HEK293T (cell line): ENCODE measurements at regions not wholly inside any gene's neighbourhood (a gene's known extent, or its start where the extent isn't known, plus 50 kb on each side); places are given as distances from the start of the nearest gene placed in this dataset.
"Not testable (repeated sequence)": the region's sequence is repeated elsewhere in the genome, so short reads cannot be mapped to it uniquely, and the experiment has no call there.

Source experiments
- CTCF ChIA-PET: fragments of 350-600 bp; formaldehyde crosslinking; extraction: SDS; loops from one replicate; lab custom pipeline; 2021; ENCODE audit warnings: antibody characterized with exemption, inconsistent platforms; lab: Yijun Ruan, JAX
- POLR2A ChIA-PET: fragments of 350-600 bp; formaldehyde crosslinking; extraction: SDS; loops from one replicate; lab custom pipeline; 2020; ENCODE audit warnings: antibody characterized with exemption, inconsistent platforms; lab: Yijun Ruan, JAX
- DNase-seq: peaks from one replicate; pipeline ENCODE4 v3.0.0; 2012; ENCODE audit warnings: mixed read lengths; ENCODE audit errors: extremely low spot score
- ARNT ChIP-seq: fragments of 450-650 bp; IDR thresholded peaks from 2 replicates; pipeline ENCODE4 v1.6.1; 2017; ENCODE audit warnings: mild to moderate bottlenecking
- BHLHE40 ChIP-seq: fragments of 450-650 bp; IDR thresholded peaks from 2 replicates; pipeline ENCODE4 v1.6.1; 2016; ENCODE audit warnings: mild to moderate bottlenecking, moderate library complexity, borderline replicate concordance
- CTBP1 ChIP-seq: fragments of 450-650 bp; IDR thresholded peaks from 2 replicates; pipeline ENCODE4 v1.6.1; 2016; ENCODE audit warnings: borderline replicate concordance
- ELF4 ChIP-seq: fragments of 450-650 bp; IDR thresholded peaks from 2 replicates; pipeline ENCODE4 v1.6.1; 2017; ENCODE audit warnings: antibody characterized with exemption
- FOXA1 ChIP-seq: fragments of 450-650 bp; IDR thresholded peaks from 2 replicates; pipeline ENCODE4 v1.6.1; 2016; ENCODE audit warnings: mild to moderate bottlenecking
- FOXK2 ChIP-seq: fragments of 450-650 bp; IDR thresholded peaks from 2 replicates; pipeline ENCODE4 v1.6.1; 2016; ENCODE audit warnings: mild to moderate bottlenecking
- FOXM1 ChIP-seq: fragments of 450-650 bp; IDR thresholded peaks from 2 replicates; pipeline ENCODE4 v1.6.1; 2017; ENCODE audit warnings: mild to moderate bottlenecking, borderline replicate concordance
- HDGF ChIP-seq: fragments of 450-650 bp; IDR thresholded peaks from 2 replicates; pipeline ENCODE4 v1.6.1; 2017; ENCODE audit warnings: antibody characterized with exemption, borderline replicate concordance
- L3MBTL2 ChIP-seq: fragments of 450-650 bp; conservative IDR thresholded peaks from 2 replicates; pipeline ENCODE4 v1.6.1; 2016; ENCODE audit warnings: mild to moderate bottlenecking
- LEF1 ChIP-seq: fragments of 450-650 bp; IDR thresholded peaks from 2 replicates; pipeline ENCODE4 v1.6.1; 2017; ENCODE audit warnings: mild to moderate bottlenecking, borderline replicate concordance
- NFRKB ChIP-seq: fragments of 450-650 bp; IDR thresholded peaks from 2 replicates; pipeline ENCODE4 v1.6.1; 2016; ENCODE audit warnings: mild to moderate bottlenecking, moderate library complexity
- SP1 ChIP-seq: fragments of 450-650 bp; IDR thresholded peaks from 2 replicates; pipeline ENCODE4 v1.6.1; 2017
- SUZ12 ChIP-seq: fragments of 450-650 bp; IDR thresholded peaks from 2 replicates; pipeline ENCODE4 v1.6.1; 2016; ENCODE audit warnings: mild to moderate bottlenecking
- TARDBP ChIP-seq: fragments of 450-650 bp; IDR thresholded peaks from 2 replicates; pipeline ENCODE4 v1.6.1; 2016
- ZNF384 ChIP-seq: fragments of 450-650 bp; IDR thresholded peaks from 2 replicates; pipeline ENCODE4 v1.6.1; 2016
- TF ChIP-seq, protein P1 (sequence below): fragments of 450-650 bp; IDR thresholded peaks from 2 replicates; pipeline ENCODE4 v1.6.1; 2016

DNA sequence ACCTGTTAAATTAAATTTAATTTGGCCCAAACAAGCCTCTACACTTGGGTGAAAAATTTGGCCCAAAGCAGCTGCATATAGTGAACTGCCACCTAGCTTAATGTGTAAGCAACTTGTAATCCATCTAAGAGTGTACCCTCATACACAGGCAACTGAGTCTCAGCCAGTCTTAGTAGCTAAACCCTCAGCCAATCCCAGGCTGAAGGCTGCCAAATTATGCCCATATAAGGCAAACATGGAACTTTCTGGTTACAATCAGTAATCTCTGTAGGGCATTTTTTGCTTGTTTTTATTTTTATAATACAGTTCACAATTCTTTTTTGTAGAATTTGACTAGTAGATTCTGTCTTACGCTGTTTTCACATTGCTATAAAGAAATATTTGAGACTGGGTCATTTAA is 958.7 kb downstream of the FSCB start:
- TF ChIP-seq ARNT (no peak), CTBP1 (no peak), FOXK2 (no peak), L3MBTL2 (no peak), SP1 (no peak), TARDBP (no peak), ELF4 (no peak), FOXA1 (no peak), LEF1 (no peak), SUZ12 (no peak), HDGF (no peak), NFRKB (no peak)
- POLR2A ChIA-PET: no interaction called here
- DNase-seq: no peak
- CTCF ChIA-PET: no interaction called here

DNA sequence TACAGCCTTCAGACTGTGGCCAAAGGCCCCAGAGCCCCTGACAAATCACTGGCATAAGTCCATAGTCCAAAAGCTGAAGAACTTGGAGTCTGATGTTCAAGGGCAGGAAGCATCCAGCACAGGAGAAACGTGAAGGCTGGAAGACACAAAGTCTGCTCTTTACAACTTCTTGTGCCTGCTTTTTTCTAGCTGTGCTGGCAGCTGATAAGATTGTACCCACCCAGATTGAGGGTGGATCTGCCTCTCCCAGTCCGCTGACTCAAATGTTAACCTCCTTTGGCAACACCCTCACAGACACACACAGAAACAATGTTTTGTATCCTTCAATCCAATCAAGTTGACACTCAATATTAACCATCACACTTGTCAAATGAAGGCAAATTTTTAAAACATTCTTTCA is 959.5 kb downstream of the FSCB start:
- POLR2A ChIA-PET, CTCF ChIA-PET, DNase-seq: not testable (repeated sequence)

DNA sequence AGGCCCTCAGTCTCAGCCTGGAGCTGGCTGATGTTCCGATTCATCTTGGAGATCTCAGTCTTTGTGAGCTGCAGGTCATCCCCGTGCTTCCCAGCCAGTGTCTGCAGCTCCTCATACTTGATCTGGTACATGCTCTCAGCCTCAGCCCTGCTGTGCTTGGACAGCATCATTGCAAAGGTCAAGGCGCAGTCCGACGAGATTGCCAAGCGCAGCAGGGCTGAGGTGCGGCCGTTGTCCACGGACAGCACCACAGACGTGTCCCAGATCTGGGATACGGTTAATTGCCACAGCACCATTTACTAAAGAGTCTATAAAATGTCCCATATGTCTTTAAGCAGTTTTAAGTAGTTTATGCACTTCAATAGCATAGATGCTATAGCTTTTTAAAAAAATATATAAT is 965.7 kb downstream of the FSCB start:
- ChIA-PET POLR2A (no interaction called here), CTCF (interaction anchor here (0.6 kb wide), 1 partner anchor 29 kb away, joined by 4 read pairs; no protein-coding TSS in a partner anchor)
- TF ChIP-seq, protein P1, sequence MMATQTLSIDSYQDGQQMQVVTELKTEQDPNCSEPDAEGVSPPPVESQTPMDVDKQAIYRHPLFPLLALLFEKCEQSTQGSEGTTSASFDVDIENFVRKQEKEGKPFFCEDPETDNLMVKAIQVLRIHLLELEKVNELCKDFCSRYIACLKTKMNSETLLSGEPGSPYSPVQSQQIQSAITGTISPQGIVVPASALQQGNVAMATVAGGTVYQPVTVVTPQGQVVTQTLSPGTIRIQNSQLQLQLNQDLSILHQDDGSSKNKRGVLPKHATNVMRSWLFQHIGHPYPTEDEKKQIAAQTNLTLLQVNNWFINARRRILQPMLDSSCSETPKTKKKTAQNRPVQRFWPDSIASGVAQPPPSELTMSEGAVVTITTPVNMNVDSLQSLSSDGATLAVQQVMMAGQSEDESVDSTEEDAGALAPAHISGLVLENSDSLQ: no peak
- no peak for TF ChIP-seq ELF4
- TF ChIP-seq BHLHE40: no peak
- TF ChIP-seq CTBP1: no peak
- TF ChIP-seq LEF1: no peak
- no peak for TF ChIP-seq HDGF
- TF ChIP-seq ZNF384: no peak
- no peak for TF ChIP-seq FOXK2
- TF ChIP-seq SUZ12: no peak
- no peak for TF ChIP-seq FOXM1
- no peak for TF ChIP-seq L3MBTL2
- no peak for TF ChIP-seq TARDBP
- TF ChIP-seq ARNT: no peak
- TF ChIP-seq NFRKB: no peak
- no peak for TF ChIP-seq SP1
- no peak for DNase-seq

DNA sequence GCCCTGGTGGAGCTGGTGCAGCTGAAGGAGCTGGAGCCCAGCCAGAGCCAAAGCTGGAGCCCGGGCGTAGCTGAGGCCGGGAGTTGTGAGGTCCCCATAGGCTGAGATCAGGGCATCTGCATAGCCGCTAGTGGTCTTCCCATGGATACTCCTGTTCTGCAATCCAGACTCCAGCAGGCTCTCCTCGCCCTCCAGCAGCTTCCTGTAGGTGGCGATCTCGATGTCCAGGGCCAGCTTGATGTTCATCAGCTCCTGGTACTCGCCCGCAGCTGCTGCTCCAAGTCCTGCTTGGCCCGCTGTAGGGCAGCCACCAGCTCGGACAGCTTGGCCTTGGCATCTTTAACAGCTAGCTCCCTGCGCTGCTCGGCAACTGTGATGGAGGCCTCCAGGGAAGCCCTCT is 966.1 kb downstream of the FSCB start:
- POLR2A ChIA-PET: no interaction called here
- peak; percentile 6 for DNase-seq
- TF ChIP-seq, protein P1: no peak
- no peak for TF ChIP-seq BHLHE40
- CTCF ChIA-PET: interaction anchor here (0.6 to 0.8 kb wide), 2 partner anchors 11 to 1211 kb away, joined by 3 read pairs; no protein-coding TSS in a partner anchor

DNA sequence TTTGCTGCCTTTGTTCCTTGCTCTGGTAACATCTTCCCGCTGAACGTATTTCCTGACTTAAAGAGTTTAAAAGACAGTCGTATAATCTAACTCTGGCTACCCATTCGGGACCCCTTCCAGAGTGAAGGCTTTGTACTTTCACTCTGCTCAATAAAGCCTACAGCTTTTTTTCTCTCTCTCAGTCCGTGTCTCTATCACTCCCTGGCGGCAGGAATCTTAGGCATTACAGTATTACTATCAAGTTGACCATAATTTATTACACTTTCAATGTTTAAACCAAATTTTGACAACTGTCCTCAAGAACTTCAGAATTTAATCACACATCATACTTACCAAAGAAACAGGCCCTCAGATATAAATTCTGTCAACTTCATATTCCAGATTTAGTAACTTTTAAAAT is 967.9 kb downstream of the FSCB start:
- CTCF ChIA-PET: interaction anchor here (0.7 kb wide), 1 partner anchor 17 kb away, joined by 3 read pairs; no protein-coding TSS in a partner anchor
- peak; percentile 6 for DNase-seq
- POLR2A ChIA-PET: no interaction called here
- TF ChIP-seq ARNT (no peak), ELF4 (no peak), LEF1 (no peak), TARDBP (no peak), FOXM1 (no peak), ZNF384 (no peak), SP1 (no peak), FOXK2 (no peak), SUZ12 (no peak), HDGF (no peak), CTBP1 (no peak), NFRKB (no peak)
- TF ChIP-seq, protein P1: no peak

DNA sequence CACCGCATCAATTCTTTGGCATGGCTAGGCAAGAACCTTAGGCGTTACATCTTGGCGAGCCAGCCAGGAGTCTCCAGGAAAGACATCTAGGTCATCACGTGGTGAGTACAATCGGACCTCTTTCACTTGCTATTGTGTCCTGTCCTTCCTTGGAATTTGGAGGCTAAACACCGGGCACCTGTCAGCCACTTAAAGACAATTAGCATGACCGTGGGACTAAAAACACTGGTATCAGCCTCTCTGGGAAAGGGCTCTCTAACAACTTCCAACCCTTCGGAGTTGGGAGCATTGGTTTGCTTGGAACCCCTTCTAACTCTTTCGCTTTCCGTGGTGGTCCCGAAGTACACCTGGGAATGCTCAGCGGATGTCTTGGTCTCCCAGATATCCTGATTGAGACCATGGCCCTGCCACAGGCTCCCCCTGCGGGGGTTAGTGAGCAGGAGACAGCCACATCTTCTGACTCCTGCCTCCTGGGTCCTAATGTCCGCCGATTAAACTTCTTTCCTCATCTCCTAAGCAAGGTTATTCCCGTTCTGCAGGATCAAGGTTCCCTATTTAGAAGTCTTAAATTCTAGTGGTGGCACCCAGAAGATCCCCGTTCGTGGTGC is 971.7 kb downstream of the FSCB start:
- CTCF ChIA-PET: no interaction called here
- TF ChIP-seq FOXM1: no peak
- TF ChIP-seq FOXA1: no peak
- no peak for TF ChIP-seq LEF1
- TF ChIP-seq SUZ12: no peak
- no peak for TF ChIP-seq ARNT
- TF ChIP-seq ELF4: no peak
- TF ChIP-seq CTBP1: no peak
- DNase-seq: no peak
- POLR2A ChIA-PET: no interaction called here

DNA sequence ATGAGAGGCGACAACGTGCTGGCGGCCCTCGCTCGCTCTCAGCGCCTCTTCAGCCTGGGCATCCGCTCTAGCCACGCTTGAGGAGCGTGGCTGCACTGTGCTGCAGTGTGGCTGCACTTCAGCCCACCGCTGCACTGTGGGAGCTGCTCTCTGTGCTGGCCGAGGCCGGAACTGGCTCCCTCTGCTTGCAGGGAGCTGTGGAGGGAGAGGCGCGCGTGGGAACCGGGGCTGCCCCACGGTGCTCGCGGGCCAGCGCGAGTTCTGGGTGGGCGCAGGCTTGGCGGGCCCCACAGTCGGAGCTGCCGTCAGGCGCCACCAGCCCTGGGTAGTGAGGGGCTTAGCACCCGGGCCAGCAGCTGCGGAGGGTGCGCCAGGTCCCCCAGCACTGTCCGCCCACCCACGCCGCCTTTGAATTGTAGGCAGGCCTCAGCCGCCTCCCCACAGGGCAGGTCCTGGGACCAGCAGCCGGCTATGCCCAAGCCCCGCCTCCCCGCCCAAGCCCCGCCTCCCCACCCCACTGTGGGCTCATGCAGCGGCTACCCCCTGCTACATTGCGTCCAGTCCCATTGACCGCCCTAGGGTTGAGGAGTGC is 974.2 kb downstream of the FSCB start:
- POLR2A ChIA-PET: no interaction called here
- no peak for DNase-seq
- CTCF ChIA-PET: no interaction called here
- TF ChIP-seq, protein P1: no peak
- TF ChIP-seq BHLHE40 (no peak), L3MBTL2 (no peak), ZNF384 (no peak), HDGF (no peak)
